Muscle layer of duodenum (tissue), 2 donors: ENCODE measurements at regions not wholly inside any gene's neighbourhood (a gene's known extent, or its start where the extent isn't known, plus 50 kb on each side); places are given as distances from the start of the nearest gene placed in this dataset.

ENCODE experiments used
- H3K27ac ChIP-seq: one replicate; pipeline ENCODE4 v1.7.0; 2013; ENCODE audit warnings: mild to moderate bottlenecking, low read length
- H3K27me3 ChIP-seq: one replicate; pipeline ENCODE4 v1.7.0; 2013; ENCODE audit warnings: low read depth, mild to moderate bottlenecking, control low read depth, low read length
- H3K36me3 ChIP-seq, 2 donors: one replicate each; pipeline ENCODE4 v1.7.0; 2013; ENCODE audit warnings: low read length in 2 of 2, control low read depth in 1 of 2, mild to moderate bottlenecking in 1 of 2; ENCODE audit not compliant: insufficient read depth in 2 of 2, control insufficient read depth in 1 of 2
- H3K4me1 ChIP-seq, 2 donors: one replicate each; pipeline ENCODE4 v1.7.0; 2013; ENCODE audit warnings: low read length in 2 of 2, mild to moderate bottlenecking in 2 of 2, control low read depth in 1 of 2, moderate library complexity in 1 of 2; ENCODE audit not compliant: insufficient read depth in 2 of 2, control insufficient read depth in 1 of 2
- H3K4me3 ChIP-seq, 2 donors: one replicate each; pipeline ENCODE4 v1.7.0; 2013; ENCODE audit warnings: low read length in 2 of 2, low read depth in 1 of 2, mild to moderate bottlenecking in 1 of 2
- H3K9me3 ChIP-seq, 2 donors: one replicate each; pipeline ENCODE4 v1.7.0; 2013; ENCODE audit warnings: low read length in 2 of 2, control low read depth in 1 of 2, mild to moderate bottlenecking in 1 of 2; ENCODE audit not compliant: control insufficient read depth in 1 of 2
- donor health status: healthy.

DNA sequence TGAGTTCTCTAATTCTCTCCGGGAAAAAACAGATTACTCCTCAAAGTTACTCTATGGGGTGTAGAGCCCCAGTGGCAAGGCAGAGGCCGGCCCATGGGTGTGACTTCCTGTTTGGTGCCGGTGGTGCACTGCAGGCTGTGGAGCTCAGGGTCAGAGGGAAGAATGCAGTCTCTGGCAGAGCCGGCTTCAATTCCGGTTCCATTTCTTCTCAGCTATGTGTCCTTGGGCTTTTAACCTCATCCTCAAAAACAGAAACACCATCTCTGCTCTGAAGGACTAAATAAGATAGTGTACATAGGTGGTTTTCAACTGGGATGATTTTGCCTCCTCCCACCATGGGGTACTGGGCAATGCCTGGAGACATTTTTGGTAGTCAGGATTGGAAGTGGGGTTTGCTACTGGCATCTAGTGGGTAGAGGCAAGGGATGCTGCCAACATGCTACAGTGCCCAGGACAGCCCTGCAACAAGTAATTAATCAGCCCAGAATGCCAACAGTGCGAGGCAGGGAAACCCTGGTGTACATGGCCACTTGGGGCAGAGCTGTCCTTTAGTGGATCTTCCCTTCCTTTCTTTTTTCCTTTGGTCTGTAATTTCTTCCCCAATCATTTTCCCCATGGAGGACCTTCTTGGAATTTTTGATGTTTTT lies 81.2 kb downstream of the INSIG2 start:
- no peak overlapping the region for H3K27ac ChIP-seq
- H3K4me1 ChIP-seq, result no peaks in the 10 kb centered on the region
- H3K27me3 ChIP-seq, result no peaks in the 10 kb centered on the region
- H3K36me3 ChIP-seq, result no peaks in the 10 kb centered on the region
- H3K4me3 ChIP-seq, result no peak overlapping the region
- H3K9me3 ChIP-seq, result peaks cover 0 to 2% of the 10 kb centered on the region in 2 donors

DNA sequence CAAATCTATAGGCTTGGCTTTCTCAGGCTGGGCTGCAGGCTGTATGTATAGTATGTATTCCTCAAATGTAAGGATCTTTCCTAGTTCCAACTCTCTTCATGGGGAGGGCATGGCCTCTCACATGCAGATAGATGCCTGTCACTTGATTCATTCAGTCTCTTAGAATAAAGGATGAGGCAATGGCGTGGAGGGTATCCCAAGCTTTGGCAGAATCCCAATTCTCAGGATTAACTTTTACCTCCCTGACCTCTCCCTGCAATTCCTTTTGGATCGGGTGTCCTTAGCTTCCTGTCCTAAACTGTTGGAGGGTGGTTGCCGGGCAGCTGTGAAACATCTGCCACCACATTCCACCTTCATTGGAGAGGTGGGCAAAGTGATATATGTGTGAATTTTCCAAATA lies 80.3 kb downstream of the INSIG2 start:
- Histone ChIP-seq H3K9me3 (peaks cover 0 to 2% of the 10 kb centered on the region in 2 donors), H3K27ac (no peak overlapping the region), H3K36me3 (no peaks in the 10 kb centered on the region), H3K4me1 (no peaks in the 10 kb centered on the region), H3K27me3 (no peaks in the 10 kb centered on the region), H3K4me3 (no peak overlapping the region)

DNA sequence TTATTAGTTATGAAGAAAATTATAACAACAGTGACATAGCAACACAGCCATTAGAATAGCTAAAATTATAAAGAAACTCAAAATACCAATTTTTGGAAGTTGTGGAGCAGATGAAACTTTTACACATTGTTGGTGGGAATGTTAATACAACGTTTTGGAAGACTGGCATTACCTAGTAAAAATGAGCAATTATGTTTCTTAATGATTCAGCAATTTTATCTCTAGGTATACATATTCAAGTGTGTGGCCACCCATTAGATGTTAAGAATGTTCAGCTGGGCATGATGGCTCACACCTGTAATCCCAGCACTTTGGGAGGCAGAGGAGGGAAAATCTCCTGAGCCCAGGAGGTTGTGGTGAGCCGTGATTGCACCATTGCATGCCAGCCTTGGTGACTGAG lies 78.8 kb downstream of the INSIG2 start:
- Histone ChIP-seq H3K27me3 (no peaks in the 10 kb centered on the region), H3K4me1 (no peaks in the 10 kb centered on the region)

DNA sequence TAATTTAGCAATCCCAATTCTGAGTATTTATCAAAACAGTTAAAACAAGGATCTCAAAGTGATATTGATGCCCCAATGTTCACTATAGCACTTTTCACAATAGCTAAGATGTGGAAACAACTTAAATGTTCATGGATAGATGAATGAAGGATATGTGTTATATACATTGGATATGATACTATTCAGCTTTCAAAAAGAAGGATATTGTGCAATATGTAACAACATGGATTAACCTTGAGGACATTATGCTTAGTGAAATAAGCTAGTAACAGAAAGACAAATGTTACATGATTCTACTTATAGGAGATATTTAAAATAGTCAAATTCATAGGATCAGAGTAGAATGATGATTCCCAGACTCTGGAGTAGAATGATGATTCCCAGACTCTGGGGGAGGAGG lies 78.0 kb downstream of the INSIG2 start:
- no peaks in the 10 kb centered on the region for H3K4me1 ChIP-seq
- no peaks in the 10 kb centered on the region for H3K27me3 ChIP-seq
- peaks cover 0 to 2% of the 10 kb centered on the region in 2 donors for H3K9me3 ChIP-seq
- H3K36me3 ChIP-seq, result no peaks in the 10 kb centered on the region
- H3K27ac ChIP-seq, result no peak overlapping the region
- H3K4me3 ChIP-seq, result no peak overlapping the region

More for the DNA sequence above, 78.8 kb downstream of the INSIG2 start:
- H3K27ac ChIP-seq, result no peak overlapping the region
- peaks cover 0 to 2% of the 10 kb centered on the region in 2 donors for H3K9me3 ChIP-seq
- no peaks in the 10 kb centered on the region for H3K36me3 ChIP-seq
- no peak overlapping the region for H3K4me3 ChIP-seq

DNA sequence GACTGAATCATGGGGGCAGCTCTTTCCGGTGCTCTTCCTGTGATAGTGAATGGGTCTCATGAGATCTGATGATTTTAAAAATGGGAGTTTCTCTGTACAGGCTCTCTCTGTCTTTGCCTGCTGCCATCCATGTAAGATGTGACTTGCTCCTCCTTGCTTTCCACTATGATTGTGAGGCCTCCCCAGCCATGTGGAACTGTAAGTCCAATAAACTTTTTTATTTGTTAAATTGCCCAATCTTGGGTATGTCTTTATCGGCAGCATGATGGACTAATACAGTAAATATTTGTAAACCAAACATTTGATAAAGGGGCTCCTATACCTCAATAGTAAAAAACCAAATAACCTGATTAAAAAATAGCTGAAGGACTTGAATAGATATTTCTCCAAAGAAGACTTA lies 77.3 kb downstream of the INSIG2 start:
- no peak overlapping the region for H3K27ac ChIP-seq
- no peak overlapping the region for H3K4me3 ChIP-seq
- no peaks in the 10 kb centered on the region for H3K36me3 ChIP-seq
- no peaks in the 10 kb centered on the region for H3K4me1 ChIP-seq
- peaks cover 0 to 2% of the 10 kb centered on the region in 2 donors for H3K9me3 ChIP-seq
- no peaks in the 10 kb centered on the region for H3K27me3 ChIP-seq
